Cardiac fibroblast (primary cell): ENCODE measurements at regions not wholly inside any gene's neighbourhood (a gene's known extent, or its start where the extent isn't known, plus 50 kb on each side); places are given as distances from the start of the nearest gene placed in this dataset.

Experiments
- DNase-seq, 2 donors: peaks; one replicate each; pipeline versions ENCODE4 v3.0.0 to v3.0.0-alpha.2; 2010; ENCODE audit warnings: low read depth in 2 of 2
- H3K4me3 ChIP-seq, 2 donors: replicated peaks in 1 of 2; 1 replicate in 1 of 2; 2 replicates in 1 of 2; pipeline ENCODE4 v1.5.1; 2011; ENCODE audit warnings: low read depth in 2 of 2, low read length in 2 of 2, mild to moderate bottlenecking in 2 of 2, moderate library complexity in 1 of 2
- TF ChIP-seq, protein P1 (sequence below): IDR thresholded peaks from one replicate; pipeline ENCODE4 v1.5.1; 2011; ENCODE audit warnings: low read depth, mild to moderate bottlenecking, low read length, inconsistent platforms

GRCh38 chr11:112477152-112477551 lies 216.5 kb upstream of the PLET1 start:
- TF ChIP-seq, protein P1, sequence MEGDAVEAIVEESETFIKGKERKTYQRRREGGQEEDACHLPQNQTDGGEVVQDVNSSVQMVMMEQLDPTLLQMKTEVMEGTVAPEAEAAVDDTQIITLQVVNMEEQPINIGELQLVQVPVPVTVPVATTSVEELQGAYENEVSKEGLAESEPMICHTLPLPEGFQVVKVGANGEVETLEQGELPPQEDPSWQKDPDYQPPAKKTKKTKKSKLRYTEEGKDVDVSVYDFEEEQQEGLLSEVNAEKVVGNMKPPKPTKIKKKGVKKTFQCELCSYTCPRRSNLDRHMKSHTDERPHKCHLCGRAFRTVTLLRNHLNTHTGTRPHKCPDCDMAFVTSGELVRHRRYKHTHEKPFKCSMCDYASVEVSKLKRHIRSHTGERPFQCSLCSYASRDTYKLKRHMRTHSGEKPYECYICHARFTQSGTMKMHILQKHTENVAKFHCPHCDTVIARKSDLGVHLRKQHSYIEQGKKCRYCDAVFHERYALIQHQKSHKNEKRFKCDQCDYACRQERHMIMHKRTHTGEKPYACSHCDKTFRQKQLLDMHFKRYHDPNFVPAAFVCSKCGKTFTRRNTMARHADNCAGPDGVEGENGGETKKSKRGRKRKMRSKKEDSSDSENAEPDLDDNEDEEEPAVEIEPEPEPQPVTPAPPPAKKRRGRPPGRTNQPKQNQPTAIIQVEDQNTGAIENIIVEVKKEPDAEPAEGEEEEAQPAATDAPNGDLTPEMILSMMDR: no peak
- DNase-seq: no peak
- H3K4me3 ChIP-seq: no peak overlapping the region

DNA sequence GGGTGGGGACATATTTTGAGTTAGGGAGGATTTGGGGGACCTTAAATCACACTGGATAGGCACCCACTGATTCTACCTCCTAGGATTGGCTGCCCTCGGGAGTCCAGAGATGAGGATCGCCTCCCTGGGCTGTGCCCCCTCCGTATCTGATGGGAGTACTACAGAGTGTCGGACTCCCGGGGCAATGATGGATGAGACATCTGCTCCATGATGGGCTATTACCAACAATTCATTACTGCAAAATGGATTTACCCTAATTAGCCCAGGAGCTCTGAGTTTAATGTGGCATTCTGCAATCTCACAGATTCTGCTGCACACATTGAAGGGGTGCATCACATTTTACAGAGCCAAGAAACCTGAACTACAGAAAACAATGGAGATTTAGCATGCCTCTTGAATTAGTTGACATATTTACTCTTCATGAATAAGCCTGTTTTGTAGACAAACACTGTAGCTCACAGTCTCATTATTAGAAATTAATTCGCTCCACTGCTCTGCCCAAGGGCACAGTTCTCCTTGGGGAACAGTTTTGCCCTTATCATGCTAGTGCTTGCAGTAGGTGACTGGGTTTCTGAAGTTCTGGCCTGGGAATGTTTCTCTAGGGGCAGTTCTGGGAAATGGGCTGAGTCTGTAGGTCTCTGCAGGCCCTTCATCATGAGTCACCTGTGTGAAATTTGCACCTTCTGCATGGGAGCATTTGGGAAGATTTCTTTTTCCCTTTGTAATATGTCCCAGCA lies 217.1 kb upstream of the PLET1 start:
- TF ChIP-seq, protein P1: no peak
- DNase-seq: no peak
- H3K4me3 ChIP-seq: no peak overlapping the region

DNA sequence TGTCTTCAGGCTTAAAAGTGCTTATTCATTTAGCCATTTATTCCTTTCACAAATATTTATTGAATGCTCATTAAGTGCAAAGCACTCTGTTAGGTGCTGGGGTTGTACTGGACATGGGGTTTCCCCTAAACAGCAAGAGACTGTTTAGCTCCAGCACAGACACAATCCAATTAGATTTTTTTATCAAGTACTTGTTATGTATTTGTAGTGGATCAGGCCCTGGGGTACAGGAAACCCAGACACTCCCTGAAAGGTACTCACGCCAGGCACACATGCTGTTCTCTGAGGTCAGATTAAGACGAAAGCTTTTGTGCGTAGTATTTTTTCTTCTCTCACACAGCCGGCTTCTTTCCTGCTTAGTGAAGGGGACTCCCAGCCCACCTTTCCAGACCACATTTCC lies 218.1 kb upstream of the PLET1 start:
- H3K4me3 ChIP-seq: no peak overlapping the region
- TF ChIP-seq, protein P1: no peak
- DNase-seq: no peak

GRCh38 chr11:112481431-112481830 lies 220.8 kb upstream of the PLET1 start:
- DNase-seq: no peak
- TF ChIP-seq, protein P1: no peak
- no peak overlapping the region for H3K4me3 ChIP-seq

GRCh38 chr11:112481893-112482292 lies 221.2 kb upstream of the PLET1 start:
- TF ChIP-seq, protein P1: no peak
- no peak for DNase-seq

GRCh38 chr11:112485280-112485679 lies 224.6 kb upstream of the PLET1 start:
- H3K4me3 ChIP-seq: no peak overlapping the region
- DNase-seq: no peak
- TF ChIP-seq, protein P1: no peak

More at GRCh38 chr11:112481893-112482292, 221.2 kb upstream of the PLET1 start:
- no peak overlapping the region for H3K4me3 ChIP-seq

DNA sequence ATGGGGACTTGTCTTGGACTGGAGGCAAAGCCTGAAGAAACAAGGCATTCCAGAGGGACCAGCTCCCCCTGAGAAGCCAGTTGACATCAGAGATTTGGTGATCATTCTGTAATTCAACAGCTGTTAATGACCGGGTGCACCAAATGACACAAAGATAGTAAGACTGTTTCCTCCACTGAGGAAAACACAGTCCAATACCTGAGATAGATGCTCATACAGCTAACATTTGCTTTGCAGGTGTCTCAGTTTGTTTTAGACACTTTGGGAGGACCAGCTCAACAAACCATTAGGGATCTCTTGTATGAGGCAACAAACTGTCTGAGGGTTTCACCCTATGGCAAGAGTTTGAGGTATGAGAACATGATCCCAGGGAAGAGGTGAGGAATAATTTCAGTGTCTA lies 237.2 kb upstream of the PLET1 start:
- H3K4me3 ChIP-seq: no peak overlapping the region
- TF ChIP-seq, protein P1: no peak
- no peak for DNase-seq
